ENCODE measurements at regions not wholly inside any gene's neighbourhood (a gene's known extent, or its start where the extent isn't known, plus 50 kb on each side); places are given as distances from the start of the nearest gene placed in this dataset.

- POLR2A ChIA-PET = no interaction called here
- no peak for TF ChIP-seq JUNB (IDR thresholded peaks at IDR 0.05)
- no peak for TF ChIP-seq HDAC2 (IDR thresholded peaks at IDR 0.05)
- no peak for TF ChIP-seq ZC3H11A (IDR thresholded peaks at IDR 0.05)
- TF ChIP-seq FOSB (CRISPR knock-in tag; IDR thresholded peaks at IDR 0.05) = no peak
- no peak for TF ChIP-seq CHD2 (IDR thresholded peaks at IDR 0.05; ENCODE audit: low read length, partially characterized antibody)
- TF ChIP-seq, protein P1, sequence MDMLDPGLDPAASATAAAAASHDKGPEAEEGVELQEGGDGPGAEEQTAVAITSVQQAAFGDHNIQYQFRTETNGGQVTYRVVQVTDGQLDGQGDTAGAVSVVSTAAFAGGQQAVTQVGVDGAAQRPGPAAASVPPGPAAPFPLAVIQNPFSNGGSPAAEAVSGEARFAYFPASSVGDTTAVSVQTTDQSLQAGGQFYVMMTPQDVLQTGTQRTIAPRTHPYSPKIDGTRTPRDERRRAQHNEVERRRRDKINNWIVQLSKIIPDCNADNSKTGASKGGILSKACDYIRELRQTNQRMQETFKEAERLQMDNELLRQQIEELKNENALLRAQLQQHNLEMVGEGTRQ (IDR thresholded peaks at IDR 0.05) = no peak
- no peak for TF ChIP-seq HEYL (CRISPR knock-in tag; IDR thresholded peaks at IDR 0.05)
- no peak for TF ChIP-seq KDM5A (IDR thresholded peaks at IDR 0.05)
- TF ChIP-seq NPAS2 (CRISPR knock-in tag; IDR thresholded peaks at IDR 0.05; ENCODE audit: borderline replicate concordance) = no peak
- no peak for TF ChIP-seq HOXB13 (CRISPR knock-in tag; IDR thresholded peaks at IDR 0.05; ENCODE audit: low read depth)
- TF ChIP-seq CHD4 (IDR thresholded peaks at IDR 0.05; ENCODE audit: borderline replicate concordance) = no peak
- no peak for TF ChIP-seq BHLHE40 (IDR thresholded peaks at IDR 0.05; ENCODE audit: low read depth, low read length)
- no peak for TF ChIP-seq NR3C1 (IDR thresholded peaks at IDR 0.05)
- no peak for TF ChIP-seq BCL3 (IDR thresholded peaks at IDR 0.05)
- no peak for TF ChIP-seq SMC3 (IDR thresholded peaks at IDR 0.05)
- TF ChIP-seq KDM1A (IDR thresholded peaks at IDR 0.05; ENCODE audit: low read depth) = no peak
- TF ChIP-seq ATOH8 (CRISPR knock-in tag; IDR thresholded peaks at IDR 0.05; ENCODE audit: low read depth) = no peak
- TF ChIP-seq ELK1 (IDR thresholded peaks at IDR 0.05; ENCODE audit: low read depth, low read length) = no peak
- CTCF ChIA-PET = no interaction called here
Observed at GRCh38 chr11:97717922-97718321, 1302.8 kb upstream of the CNTN5 start.

DNA sequence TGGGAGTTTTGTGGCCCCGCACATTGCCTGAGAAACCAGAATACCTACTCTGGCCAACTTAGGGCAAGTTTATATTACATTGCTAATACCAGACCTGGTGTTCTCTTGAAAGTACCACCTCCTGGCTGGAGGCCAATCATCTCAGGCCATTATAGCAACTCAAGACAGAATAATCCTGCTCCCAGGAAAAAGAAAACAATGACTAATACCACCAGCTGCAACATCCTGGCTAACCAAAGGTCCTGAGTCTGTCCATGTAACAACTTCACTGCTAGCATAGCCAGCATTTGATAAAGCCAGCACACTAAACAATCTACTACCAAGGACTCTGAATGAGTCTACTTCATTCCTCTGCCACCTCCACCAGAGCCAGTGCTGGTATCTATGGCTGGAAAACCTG lies 1298.7 kb upstream of the CNTN5 start:
- H3K27ac ChIP-seq = no peak overlapping the region
- no peaks in the 10 kb centered on the region for H3K4me1 ChIP-seq
- TF ChIP-seq SREBF2 (IDR thresholded peaks at IDR 0.05) (no peak), RARB (CRISPR knock-in tag; IDR thresholded peaks at IDR 0.05) (no peak), POLR2AphosphoS2 (conservative IDR thresholded peaks at IDR 0.05; ENCODE audit: low read length) (no peak)
- H3K4me2 ChIP-seq = no peak overlapping the region
- H3K9me3 ChIP-seq = no peaks in the 10 kb centered on the region
- ATAC-seq (no peak), FAIRE-seq (no peak), DNase-seq (ENCODE audit: low read depth in 1 of 2, low spot score in 1 of 2) (peak in 1 of 2 experiments; percentile 1)
- ChIA-PET CTCF (no interaction called here), POLR2A (no interaction called here)
- no peak overlapping the region for H3K4me3 ChIP-seq
- 0% methylated on average over 1 of the region's 1 CpG for WGBS (ENCODE audit: missing lambda C conversion rate)

More at GRCh38 chr11:97717922-97718321, 1302.8 kb upstream of the CNTN5 start:
- Histone ChIP-seq H3K27ac (no peak overlapping the region), H3K9me3 (no peaks in the 10 kb centered on the region), H3K4me3 (no peak overlapping the region), H3K4me1 (no peaks in the 10 kb centered on the region), H3K4me2 (no peak overlapping the region)
- no peak for DNase-seq (ENCODE audit: low read depth in 1 of 2, low spot score in 1 of 2)
- FAIRE-seq = no peak
- no peak for ATAC-seq
- 34% methylated on average over 11 of the region's 26 CpGs for WGBS (ENCODE audit: missing lambda C conversion rate)

DNA sequence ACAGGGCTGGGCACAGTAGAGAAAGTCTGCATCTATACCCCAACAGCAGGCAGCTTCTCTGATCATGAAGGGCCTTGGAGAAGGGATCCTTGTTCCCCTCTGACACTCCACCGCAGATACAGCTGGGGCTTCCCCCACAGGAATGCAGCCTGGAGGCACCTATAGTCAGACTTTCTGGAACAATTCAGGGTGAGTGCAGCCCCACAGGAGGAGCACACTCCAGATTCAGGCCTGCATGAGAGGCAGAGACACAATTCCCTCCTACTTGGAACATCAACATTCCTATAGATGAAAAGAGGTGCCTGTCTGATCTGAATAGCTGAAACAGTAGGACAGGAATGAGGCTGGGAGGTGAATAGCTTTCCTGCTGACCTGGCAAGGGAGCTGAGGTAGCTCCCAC lies 1298.0 kb upstream of the CNTN5 start:
- Histone ChIP-seq H3K9me3 (no peaks in the 10 kb centered on the region), H3K4me1 (no peaks in the 10 kb centered on the region), H3K27ac (no peak overlapping the region), H3K4me2 (no peak overlapping the region), H3K4me3 (no peak overlapping the region)
- WGBS (ENCODE audit: missing lambda C conversion rate) = no CpG with 5 or more reads among the region's 1 CpG
- DNase-seq (ENCODE audit: low read depth in 1 of 2, low spot score in 1 of 2) = no peak
- CTCF ChIA-PET = no interaction called here
- TF ChIP-seq CTCF (IDR thresholded peaks at IDR 0.05) = no peak
- TF ChIP-seq EHF (CRISPR knock-in tag; IDR thresholded peaks at IDR 0.05) = no peak
- TF ChIP-seq ATOH8 (CRISPR knock-in tag; IDR thresholded peaks at IDR 0.05; ENCODE audit: low read depth) = no peak
- no peak for TF ChIP-seq CHD4 (IDR thresholded peaks at IDR 0.05; ENCODE audit: borderline replicate concordance)
- TF ChIP-seq BCL3 (IDR thresholded peaks at IDR 0.05) = no peak
- TF ChIP-seq EP300 (IDR thresholded peaks at IDR 0.05) = no peak
- TF ChIP-seq RAD21 (conservative IDR thresholded peaks at IDR 0.05 in 1 of 2, IDR thresholded peaks at IDR 0.05 in 1 of 2) = no peak
- TF ChIP-seq JUN (IDR thresholded peaks at IDR 0.05) = no peak
- no peak for FAIRE-seq
- no peak for ATAC-seq
- POLR2A ChIA-PET = no interaction called here

Data from A549 (cell line).